ENCODE measurements at regions not wholly inside any gene's neighbourhood (a gene's known extent, or its start where the extent isn't known, plus 50 kb on each side); places are given as distances from the start of the nearest gene placed in this dataset.

GRCh38 chr5:4129523-4129922, 533.9 kb downstream of the IRX1 start:
- TF ChIP-seq CTCF (conservative IDR thresholded peaks at IDR 0.05): no peak
- DNase-seq: no peak
- H3K4me1 Mint-ChIP-seq: peaks cover 1% of the 10 kb centered on the region in 2 experiments; a peak in 3 of 4 replicates
- no peak overlapping the region for H4K5ac ChIP-seq (ENCODE audit: insufficient read length, low read depth, low read length)
- H3K36me3 Mint-ChIP-seq (ENCODE audit: insufficient read depth in 1 of 3, low read depth in 3 of 3): peaks cover 0 to 4% (median 0%) of the 10 kb centered on the region in 3 experiments; a peak in 2 of 7 replicates
- WGBS (ENCODE audit: extremely low coverage, insufficient read length, low lambda C conversion rate): no CpG with 5 or more reads among the region's 7 CpGs
- no peak overlapping the region for H3K9ac ChIP-seq (ENCODE audit: extremely low read depth, insufficient read length, low read length)
- no peak overlapping the region for H2BK12ac ChIP-seq (ENCODE audit: insufficient read length, low read depth, low read length)
- no peak overlapping the region for H3K27ac ChIP-seq (ENCODE audit: insufficient read length, low read depth, low read length)
- no peak overlapping the region for H4K91ac ChIP-seq (ENCODE audit: insufficient read length, low read depth, low read length)
- H2AFZ ChIP-seq (ENCODE audit: low read length): no peak overlapping the region
- H3K9me3 ChIP-seq (ENCODE audit: control insufficient read depth, low read depth, low read length): no peaks in the 10 kb centered on the region
- peaks cover 1% of the 10 kb centered on the region for H3K27me3 Mint-ChIP-seq (ENCODE audit: low read depth)
- no peak overlapping the region for H3K18ac ChIP-seq (ENCODE audit: insufficient read length, low read depth, low read length)
- no peak overlapping the region for H3K4me3 Mint-ChIP-seq
- no peak overlapping the region for H3K23ac ChIP-seq (ENCODE audit: insufficient read length, low read depth, low read length)
- no peak overlapping the region for H2BK15ac ChIP-seq (ENCODE audit: low read depth, low read length)
- no peak overlapping the region for H2AK5ac ChIP-seq (ENCODE audit: insufficient read length, low read length)
- H3K14ac ChIP-seq (ENCODE audit: insufficient read depth, low read length): no peak overlapping the region
- no peaks in the 10 kb centered on the region for H4K20me1 ChIP-seq (ENCODE audit: control insufficient read depth, insufficient read depth, insufficient read length)
- H3K23me2 ChIP-seq (ENCODE audit: insufficient read length, low read depth, low read length, poor library complexity, severe bottlenecking): no peaks in the 10 kb centered on the region
- no peak overlapping the region for H3K4ac ChIP-seq (ENCODE audit: low read depth, low read length)
- no peaks in the 10 kb centered on the region for H3K4me1 ChIP-seq (ENCODE audit: insufficient read depth, low read length)
- H3K9me3 Mint-ChIP-seq: peaks cover 0 to 2% of the 10 kb centered on the region in 2 experiments; a peak in 2 of 5 replicates
- H2BK5ac ChIP-seq (ENCODE audit: insufficient read length, low read length): no peak overlapping the region
- no peaks in the 10 kb centered on the region for H3K79me2 ChIP-seq (ENCODE audit: insufficient read depth, low read length)
- no peak overlapping the region for H3K4me2 ChIP-seq (ENCODE audit: insufficient read depth, insufficient read length, low read length)
- H3T11ph ChIP-seq (ENCODE audit: low read length): no peak overlapping the region
- H3K27ac Mint-ChIP-seq: no peak overlapping the region
- no peak overlapping the region for H2BK120ac ChIP-seq (ENCODE audit: low read depth, low read length, poor library complexity, severe bottlenecking)
- H3K56ac ChIP-seq (ENCODE audit: insufficient read length, low read depth, low read length): no peak overlapping the region
- no peak overlapping the region for H2BK20ac ChIP-seq (ENCODE audit: low read depth, low read length, poor library complexity, severe bottlenecking)
- H4K8ac ChIP-seq (replicated peaks; ENCODE audit: insufficient read length, low read depth, low read length): no peak overlapping the region
- H3K27me3 ChIP-seq (ENCODE audit: insufficient read depth, low read length): no peaks in the 10 kb centered on the region
- H3K79me1 ChIP-seq (ENCODE audit: insufficient read depth, low read depth, low read length, poor library complexity, severe bottlenecking): no peaks in the 10 kb centered on the region

Data from H9 (cell line).